Suprapubic skin (tissue), 3 donors: ENCODE measurements at regions not wholly inside any gene's neighbourhood (a gene's known extent, or its start where the extent isn't known, plus 50 kb on each side); places are given as distances from the start of the nearest gene placed in this dataset.

Source experiments
- CTCF ChIP-seq, 2 donors: fragments of 200-600 bp in 1 of 2; fragments of 450-650 bp in 1 of 2; sonication (generic) in 1 of 2; IDR thresholded peaks; one replicate each; pipeline ENCODE4 v1.5.1; 2016 to 2019; ENCODE audit warnings: antibody characterized with exemption in 2 of 2, mild to moderate bottlenecking in 1 of 2, moderate library complexity in 1 of 2
- POLR2AphosphoS5 ChIP-seq, 3 donors: sonication (generic); formaldehyde crosslinking; IDR thresholded peaks; one replicate each; pipeline ENCODE4 v1.6.1; 2017; ENCODE audit warnings: antibody characterized with exemption in 3 of 3

- no peak for TF ChIP-seq CTCF (IDR thresholded peaks at IDR 0.05)
- TF ChIP-seq POLR2AphosphoS5 (IDR thresholded peaks at IDR 0.05), result no peak
Measured at GRCh38 chr10:54869022-54869421, 68.0 kb upstream of the PCDH15 start.
